HFFc6 (cell line): ENCODE measurements at regions not wholly inside any gene's neighbourhood (a gene's known extent, or its start where the extent isn't known, plus 50 kb on each side); places are given as distances from the start of the nearest gene placed in this dataset.
A peak's percentile ranks its signal among the peaks of the same experiment; 100 is the strongest.

Experiments
- DNase-seq: peaks from one replicate; pipeline ENCODE4 v3.0.0-alpha.2; 2018
- H3K27ac Mint-ChIP-seq: 2 replicates; pipeline ENCODE4 v1.8.0; 2020; ENCODE audit warnings: mild to moderate bottlenecking, mixed read lengths
- H3K27me3 Mint-ChIP-seq: 2 replicates; pipeline ENCODE4 v1.8.0; 2021; ENCODE audit warnings: mild to moderate bottlenecking, moderate library complexity, mixed read lengths; ENCODE audit not compliant: insufficient read depth
- H3K36me3 Mint-ChIP-seq: 2 replicates; pipeline ENCODE4 v1.8.0; 2021; ENCODE audit warnings: low read depth, mixed read lengths
- H3K4me1 Mint-ChIP-seq: 2 replicates; pipeline ENCODE4 v1.8.0; 2020; ENCODE audit warnings: low read depth, mixed read lengths
- H3K4me3 Mint-ChIP-seq: 2 replicates; pipeline ENCODE4 v1.8.0; 2020; ENCODE audit warnings: mild to moderate bottlenecking, moderate library complexity, mixed read lengths
- H3K9me3 Mint-ChIP-seq: 2 replicates; pipeline ENCODE4 v1.8.0; 2020; ENCODE audit warnings: mild to moderate bottlenecking, mixed read lengths
- TF ChIP-seq, protein P1 (sequence below): fragments of 200-600 bp; sonication (generic); IDR thresholded peaks from 2 replicates; pipeline ENCODE4 v1.5.0; 2021; ENCODE audit warnings: antibody characterized with exemption, mild to moderate bottlenecking

GRCh38 chr5:171537070-171537849 lies 117.8 kb downstream of the FGF18 start:
- no peak overlapping the region for H3K27ac Mint-ChIP-seq
- H3K4me1 Mint-ChIP-seq, result peaks cover 14% of the 10 kb centered on the region; the same call in 1 of the 2 replicates
- TF ChIP-seq, protein P1, sequence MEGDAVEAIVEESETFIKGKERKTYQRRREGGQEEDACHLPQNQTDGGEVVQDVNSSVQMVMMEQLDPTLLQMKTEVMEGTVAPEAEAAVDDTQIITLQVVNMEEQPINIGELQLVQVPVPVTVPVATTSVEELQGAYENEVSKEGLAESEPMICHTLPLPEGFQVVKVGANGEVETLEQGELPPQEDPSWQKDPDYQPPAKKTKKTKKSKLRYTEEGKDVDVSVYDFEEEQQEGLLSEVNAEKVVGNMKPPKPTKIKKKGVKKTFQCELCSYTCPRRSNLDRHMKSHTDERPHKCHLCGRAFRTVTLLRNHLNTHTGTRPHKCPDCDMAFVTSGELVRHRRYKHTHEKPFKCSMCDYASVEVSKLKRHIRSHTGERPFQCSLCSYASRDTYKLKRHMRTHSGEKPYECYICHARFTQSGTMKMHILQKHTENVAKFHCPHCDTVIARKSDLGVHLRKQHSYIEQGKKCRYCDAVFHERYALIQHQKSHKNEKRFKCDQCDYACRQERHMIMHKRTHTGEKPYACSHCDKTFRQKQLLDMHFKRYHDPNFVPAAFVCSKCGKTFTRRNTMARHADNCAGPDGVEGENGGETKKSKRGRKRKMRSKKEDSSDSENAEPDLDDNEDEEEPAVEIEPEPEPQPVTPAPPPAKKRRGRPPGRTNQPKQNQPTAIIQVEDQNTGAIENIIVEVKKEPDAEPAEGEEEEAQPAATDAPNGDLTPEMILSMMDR, result no peak
- peak; percentile 25 for DNase-seq
- H3K36me3 Mint-ChIP-seq, result no peaks in the 10 kb centered on the region
- H3K27me3 Mint-ChIP-seq, result peaks cover 29% of the 10 kb centered on the region
- H3K4me3 Mint-ChIP-seq, result no peak overlapping the region
- no peaks in the 10 kb centered on the region for H3K9me3 Mint-ChIP-seq

GRCh38 chr5:171537923-171538537 lies 118.6 kb downstream of the FGF18 start:
- Mint-ChIP-seq H3K36me3 (no peaks in the 10 kb centered on the region), H3K27me3 (peaks cover 29% of the 10 kb centered on the region), H3K4me3 (no peak overlapping the region), H3K4me1 (peaks cover 14% of the 10 kb centered on the region; the same call in 1 of the 2 replicates), H3K9me3 (no peaks in the 10 kb centered on the region), H3K27ac (no peak overlapping the region)
- DNase-seq, result no peak
- TF ChIP-seq, protein P1, result no peak

- TF ChIP-seq, protein P1, result no peak
- H3K4me3 Mint-ChIP-seq, result no peak overlapping the region
- H3K27ac Mint-ChIP-seq, result no peak overlapping the region
- peaks cover 14% of the 10 kb centered on the region; the same call in 1 of the 2 replicates for H3K4me1 Mint-ChIP-seq
- no peaks in the 10 kb centered on the region for H3K9me3 Mint-ChIP-seq
- H3K36me3 Mint-ChIP-seq, result no peaks in the 10 kb centered on the region
- peaks cover 29% of the 10 kb centered on the region for H3K27me3 Mint-ChIP-seq
- no peak for DNase-seq
Measured at GRCh38 chr5:171538681-171539080, 119.2 kb downstream of the FGF18 start.

- H3K4me3 Mint-ChIP-seq, result no peak overlapping the region
- no peaks in the 10 kb centered on the region for H3K9me3 Mint-ChIP-seq
- peaks cover 7% of the 10 kb centered on the region; the same call in 1 of the 2 replicates for H3K4me1 Mint-ChIP-seq
- H3K27me3 Mint-ChIP-seq, result peaks cover 22% of the 10 kb centered on the region
- no peak for DNase-seq
- H3K27ac Mint-ChIP-seq, result no peak overlapping the region
- H3K36me3 Mint-ChIP-seq, result no peaks in the 10 kb centered on the region
- TF ChIP-seq, protein P1, result no peak
Measured at GRCh38 chr5:171540865-171541264, 121.4 kb downstream of the FGF18 start.

GRCh38 chr5:171541341-171541776 lies 121.9 kb downstream of the FGF18 start:
- DNase-seq, result no peak
- TF ChIP-seq, protein P1, result no peak
- Mint-ChIP-seq H3K27me3 (peaks cover 27% of the 10 kb centered on the region), H3K27ac (no peak overlapping the region), H3K4me3 (no peak overlapping the region), H3K9me3 (no peaks in the 10 kb centered on the region), H3K36me3 (no peaks in the 10 kb centered on the region), H3K4me1 (peaks cover 7% of the 10 kb centered on the region; the same call in 1 of the 2 replicates)
